SK-N-SH treated with all-trans-retinoic acid at 6 μM for 48 hours (cell line): ENCODE measurements at regions not wholly inside any gene's neighbourhood (a gene's known extent, or its start where the extent isn't known, plus 50 kb on each side); places are given as distances from the start of the nearest gene placed in this dataset.

ENCODE experiments used
- ATAC-seq: fragments of 200-7000 bp; cut with Tn5 transposase; 3 replicates; pipeline ENCODE4 v1.9.1; 2020; ENCODE audit warnings: mild to moderate bottlenecking, moderate library complexity
- BACH2 ChIP-seq: fragments of 250-450 bp; sonication (Bioruptor Pico); IDR thresholded peaks from 2 replicates; pipeline ENCODE4 v1.9.0; 2021; ENCODE audit warnings: mild to moderate bottlenecking, borderline replicate concordance
- CREB5 ChIP-seq: fragments of 250-450 bp; sonication (Bioruptor Pico); IDR thresholded peaks from 2 replicates; pipeline ENCODE4 v1.5.1; 2020; ENCODE audit warnings: low read depth, mild to moderate bottlenecking, moderate library complexity
- CSDC2 ChIP-seq: fragments of 250-450 bp; sonication (Bioruptor Pico); IDR thresholded peaks from 2 replicates; pipeline ENCODE4 v1.5.0; 2020; ENCODE audit warnings: mild to moderate bottlenecking, moderate library complexity
- GLIS3 ChIP-seq: fragments of 250-450 bp; sonication (Bioruptor Pico); IDR thresholded peaks from 2 replicates; pipeline ENCODE4 v1.5.0; 2020; ENCODE audit warnings: mild to moderate bottlenecking, moderate library complexity
- ISL1 ChIP-seq: fragments of 250-450 bp; sonication (Bioruptor Pico); IDR thresholded peaks from 2 replicates; pipeline ENCODE4 v2.1.2; 2022; ENCODE audit warnings: mild to moderate bottlenecking, moderate library complexity
- OSR1 ChIP-seq: fragments of 250-450 bp; sonication (Bioruptor Pico); IDR thresholded peaks from 2 replicates; pipeline ENCODE4 v1.8.0; 2022; ENCODE audit warnings: moderate library complexity, mild to moderate bottlenecking, inconsistent platforms
- POU6F1 ChIP-seq: fragments of 250-450 bp; sonication (Bioruptor Pico); IDR thresholded peaks from 2 replicates; pipeline ENCODE4 v1.8.0; 2021; ENCODE audit warnings: low read depth, mild to moderate bottlenecking, moderate library complexity, borderline replicate concordance
- PPARA ChIP-seq: fragments of 250-450 bp; sonication (Bioruptor Pico); IDR thresholded peaks from 2 replicates; pipeline ENCODE4 v1.5.0; 2020; ENCODE audit warnings: mild to moderate bottlenecking, borderline replicate concordance
- RARB ChIP-seq: fragments of 250-450 bp; sonication (Bioruptor Pico); IDR thresholded peaks from 2 replicates; pipeline ENCODE4 v1.8.0; 2021; ENCODE audit warnings: mild to moderate bottlenecking, moderate library complexity
- SNAI2 ChIP-seq: fragments of 250-450 bp; sonication (Bioruptor Pico); IDR thresholded peaks from 2 replicates; pipeline ENCODE4 v1.5.0; 2020; ENCODE audit warnings: mild to moderate bottlenecking, moderate library complexity
- TCF4 ChIP-seq: fragments of 250-450 bp; sonication (Bioruptor Pico); IDR thresholded peaks from 2 replicates; pipeline ENCODE4 v1.8.0; 2021; ENCODE audit warnings: mild to moderate bottlenecking, moderate library complexity, borderline replicate concordance
- TOX ChIP-seq: fragments of 250-450 bp; sonication (Bioruptor Pico); IDR thresholded peaks from 2 replicates; pipeline ENCODE4 v1.8.0; 2021; ENCODE audit warnings: mild to moderate bottlenecking, moderate library complexity, borderline replicate concordance
- ZFP3 ChIP-seq: fragments of 250-450 bp; sonication (Bioruptor Pico); IDR thresholded peaks from 2 replicates; pipeline ENCODE4 v1.5.0; 2020; ENCODE audit warnings: mild to moderate bottlenecking, moderate library complexity
- ZFP30 ChIP-seq: fragments of 450-650 bp; formaldehyde crosslinking; IDR thresholded peaks from 2 replicates; pipeline ENCODE4 v1.5.0; 2022; ENCODE audit warnings: mild to moderate bottlenecking, moderate library complexity
- ZNF565 ChIP-seq: fragments of 450-650 bp; formaldehyde crosslinking; conservative IDR thresholded peaks from 2 replicates; pipeline ENCODE4 v1.5.0; 2020; ENCODE audit warnings: low read depth, mild to moderate bottlenecking, moderate library complexity
- ZNF70 ChIP-seq: fragments of 450-650 bp; formaldehyde crosslinking; IDR thresholded peaks from 2 replicates; pipeline ENCODE4 v1.5.0; 2020; ENCODE audit warnings: mild to moderate bottlenecking, moderate library complexity
- ZNF8 ChIP-seq: fragments of 450-650 bp; formaldehyde crosslinking; IDR thresholded peaks from 2 replicates; pipeline ENCODE4 v1.5.0; 2020; ENCODE audit warnings: mild to moderate bottlenecking, moderate library complexity
- TF ChIP-seq, protein P1 (sequence below): fragments of 250-450 bp; sonication (Bioruptor Pico); IDR thresholded peaks from 2 replicates; pipeline ENCODE4 v1.5.1; 2021; ENCODE audit warnings: mild to moderate bottlenecking, moderate library complexity
- TF ChIP-seq, protein P2 (sequence below): fragments of 250-450 bp; sonication (Bioruptor Pico); IDR thresholded peaks from 2 replicates; pipeline ENCODE4 v1.8.0; 2020; ENCODE audit warnings: mild to moderate bottlenecking, moderate library complexity, borderline replicate concordance
- TF ChIP-seq, protein P3 (sequence below): fragments of 250-450 bp; sonication (Bioruptor Pico); IDR thresholded peaks from 2 replicates; pipeline ENCODE4 v1.5.0; 2020; ENCODE audit warnings: mild to moderate bottlenecking, moderate library complexity

- TF ChIP-seq ZFP30 (CRISPR knock-in tag) = no peak
- no peak for TF ChIP-seq CREB5 (CRISPR knock-in tag)
- TF ChIP-seq GLIS3 (CRISPR knock-in tag) = no peak
- TF ChIP-seq ZNF70 (CRISPR knock-in tag) = no peak
- no peak for TF ChIP-seq RARB
- TF ChIP-seq TCF4 = no peak
- TF ChIP-seq POU6F1 (CRISPR knock-in tag) = no peak
- no peak for TF ChIP-seq BACH2 (CRISPR knock-in tag)
- TF ChIP-seq, protein P1, sequence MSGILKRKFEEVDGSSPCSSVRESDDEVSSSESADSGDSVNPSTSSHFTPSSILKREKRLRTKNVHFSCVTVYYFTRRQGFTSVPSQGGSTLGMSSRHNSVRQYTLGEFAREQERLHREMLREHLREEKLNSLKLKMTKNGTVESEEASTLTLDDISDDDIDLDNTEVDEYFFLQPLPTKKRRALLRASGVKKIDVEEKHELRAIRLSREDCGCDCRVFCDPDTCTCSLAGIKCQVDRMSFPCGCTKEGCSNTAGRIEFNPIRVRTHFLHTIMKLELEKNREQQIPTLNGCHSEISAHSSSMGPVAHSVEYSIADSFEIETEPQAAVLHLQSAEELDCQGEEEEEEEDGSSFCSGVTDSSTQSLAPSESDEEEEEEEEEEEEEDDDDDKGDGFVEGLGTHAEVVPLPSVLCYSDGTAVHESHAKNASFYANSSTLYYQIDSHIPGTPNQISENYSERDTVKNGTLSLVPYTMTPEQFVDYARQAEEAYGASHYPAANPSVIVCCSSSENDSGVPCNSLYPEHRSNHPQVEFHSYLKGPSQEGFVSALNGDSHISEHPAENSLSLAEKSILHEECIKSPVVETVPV (CRISPR knock-in tag) = no peak
- no peak for TF ChIP-seq SNAI2 (CRISPR knock-in tag)
- TF ChIP-seq ISL1 (CRISPR knock-in tag) = no peak
- TF ChIP-seq, protein P2, sequence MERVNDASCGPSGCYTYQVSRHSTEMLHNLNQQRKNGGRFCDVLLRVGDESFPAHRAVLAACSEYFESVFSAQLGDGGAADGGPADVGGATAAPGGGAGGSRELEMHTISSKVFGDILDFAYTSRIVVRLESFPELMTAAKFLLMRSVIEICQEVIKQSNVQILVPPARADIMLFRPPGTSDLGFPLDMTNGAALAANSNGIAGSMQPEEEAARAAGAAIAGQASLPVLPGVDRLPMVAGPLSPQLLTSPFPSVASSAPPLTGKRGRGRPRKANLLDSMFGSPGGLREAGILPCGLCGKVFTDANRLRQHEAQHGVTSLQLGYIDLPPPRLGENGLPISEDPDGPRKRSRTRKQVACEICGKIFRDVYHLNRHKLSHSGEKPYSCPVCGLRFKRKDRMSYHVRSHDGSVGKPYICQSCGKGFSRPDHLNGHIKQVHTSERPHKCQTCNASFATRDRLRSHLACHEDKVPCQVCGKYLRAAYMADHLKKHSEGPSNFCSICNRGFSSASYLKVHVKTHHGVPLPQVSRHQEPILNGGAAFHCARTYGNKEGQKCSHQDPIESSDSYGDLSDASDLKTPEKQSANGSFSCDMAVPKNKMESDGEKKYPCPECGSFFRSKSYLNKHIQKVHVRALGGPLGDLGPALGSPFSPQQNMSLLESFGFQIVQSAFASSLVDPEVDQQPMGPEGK (CRISPR knock-in tag) = no peak
- TF ChIP-seq ZNF565 (CRISPR knock-in tag) = no peak
- TF ChIP-seq, all 23 proteins: peak for 0
These were observed 480.0 kb downstream of the RIT2 start for GRCh38 chr18:42635378-42636048.

DNA sequence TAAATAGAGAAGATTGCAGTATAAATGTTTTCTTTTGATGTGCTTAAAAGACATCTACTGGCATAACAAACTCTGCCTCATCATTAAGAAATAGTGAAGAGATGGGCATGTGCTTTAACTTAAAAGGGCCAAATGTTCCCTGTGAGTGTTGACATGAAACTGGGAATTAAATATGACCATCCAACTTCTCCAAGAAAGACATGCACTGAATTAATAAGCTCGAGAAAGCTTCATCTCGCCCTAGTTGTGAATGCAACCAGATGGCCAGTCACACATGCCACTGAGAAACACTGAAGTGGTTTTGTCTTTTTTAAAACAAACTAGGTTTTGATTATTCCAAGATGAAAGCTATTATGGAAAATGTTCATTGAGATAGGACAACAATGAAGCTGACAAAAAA, 479.2 kb downstream of the RIT2 start:
- no peak for TF ChIP-seq PPARA (CRISPR knock-in tag)
- no peak for TF ChIP-seq CREB5 (CRISPR knock-in tag)
- TF ChIP-seq TOX = no peak
- no peak for TF ChIP-seq OSR1 (CRISPR knock-in tag)
- no peak for ATAC-seq

More at GRCh38 chr18:42635378-42636048, 480.0 kb downstream of the RIT2 start:
- no peak for ATAC-seq

DNA sequence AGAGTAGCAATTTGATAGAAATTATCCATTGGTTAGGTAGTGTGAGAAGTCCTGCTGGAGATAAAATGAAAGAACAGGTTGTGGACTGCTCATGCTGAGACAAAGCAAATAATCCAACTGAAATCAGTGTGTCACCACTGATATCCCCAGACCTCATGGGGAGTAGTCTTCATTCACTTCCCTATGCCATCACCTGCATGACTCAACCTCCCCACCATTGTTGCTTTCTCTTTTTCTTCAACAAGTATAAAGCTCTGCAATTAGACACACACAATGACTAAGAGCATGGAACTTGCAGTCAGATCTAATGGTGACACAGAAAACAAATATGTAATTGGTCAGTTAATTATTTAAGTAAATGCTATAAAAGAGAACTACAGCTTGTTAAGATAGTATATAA, 475.3 kb downstream of the RIT2 start:
- ATAC-seq = no peak
- TF ChIP-seq TCF4 (no peak), ZNF70 (CRISPR knock-in tag) (no peak), OSR1 (CRISPR knock-in tag) (no peak), ZNF8 (CRISPR knock-in tag) (no peak), SNAI2 (CRISPR knock-in tag) (no peak), CSDC2 (CRISPR knock-in tag) (no peak)
- TF ChIP-seq, protein P1 (CRISPR knock-in tag) = no peak
- TF ChIP-seq, all 23 proteins: peak for 0

GRCh38 chr18:42641996-42642395, 473.5 kb downstream of the RIT2 start:
- no peak for ATAC-seq
- TF ChIP-seq OSR1 (CRISPR knock-in tag) (no peak), ZFP3 (CRISPR knock-in tag) (no peak), BACH2 (CRISPR knock-in tag) (no peak), SNAI2 (CRISPR knock-in tag) (no peak)
- TF ChIP-seq, protein P3, sequence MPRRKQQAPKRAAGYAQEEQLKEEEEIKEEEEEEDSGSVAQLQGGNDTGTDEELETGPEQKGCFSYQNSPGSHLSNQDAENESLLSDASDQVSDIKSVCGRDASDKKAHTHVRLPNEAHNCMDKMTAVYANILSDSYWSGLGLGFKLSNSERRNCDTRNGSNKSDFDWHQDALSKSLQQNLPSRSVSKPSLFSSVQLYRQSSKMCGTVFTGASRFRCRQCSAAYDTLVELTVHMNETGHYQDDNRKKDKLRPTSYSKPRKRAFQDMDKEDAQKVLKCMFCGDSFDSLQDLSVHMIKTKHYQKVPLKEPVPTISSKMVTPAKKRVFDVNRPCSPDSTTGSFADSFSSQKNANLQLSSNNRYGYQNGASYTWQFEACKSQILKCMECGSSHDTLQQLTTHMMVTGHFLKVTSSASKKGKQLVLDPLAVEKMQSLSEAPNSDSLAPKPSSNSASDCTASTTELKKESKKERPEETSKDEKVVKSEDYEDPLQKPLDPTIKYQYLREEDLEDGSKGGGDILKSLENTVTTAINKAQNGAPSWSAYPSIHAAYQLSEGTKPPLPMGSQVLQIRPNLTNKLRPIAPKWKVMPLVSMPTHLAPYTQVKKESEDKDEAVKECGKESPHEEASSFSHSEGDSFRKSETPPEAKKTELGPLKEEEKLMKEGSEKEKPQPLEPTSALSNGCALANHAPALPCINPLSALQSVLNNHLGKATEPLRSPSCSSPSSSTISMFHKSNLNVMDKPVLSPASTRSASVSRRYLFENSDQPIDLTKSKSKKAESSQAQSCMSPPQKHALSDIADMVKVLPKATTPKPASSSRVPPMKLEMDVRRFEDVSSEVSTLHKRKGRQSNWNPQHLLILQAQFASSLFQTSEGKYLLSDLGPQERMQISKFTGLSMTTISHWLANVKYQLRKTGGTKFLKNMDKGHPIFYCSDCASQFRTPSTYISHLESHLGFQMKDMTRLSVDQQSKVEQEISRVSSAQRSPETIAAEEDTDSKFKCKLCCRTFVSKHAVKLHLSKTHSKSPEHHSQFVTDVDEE (CRISPR knock-in tag) = no peak
- TF ChIP-seq, protein P1 (CRISPR knock-in tag) = no peak
